ENCODE measurements at regions not wholly inside any gene's neighbourhood (a gene's known extent, or its start where the extent isn't known, plus 50 kb on each side); places are given as distances from the start of the nearest gene placed in this dataset.

- FAIRE-seq = no peak
- no peaks in the 10 kb centered on the region; the same call in 1 of the 2 replicates for H4K20me1 ChIP-seq (replicated peaks; ENCODE audit: control insufficient read depth, insufficient read depth, low read length)
- intact Hi-C loops (cut with micrococcal nuclease) (no loop called here), in situ Hi-C loops (cut with MboI) (no loop called here)
- no peaks in the 10 kb centered on the region for H3K9me3 ChIP-seq (replicated peaks; ENCODE audit: control insufficient read depth, insufficient read depth, low read depth, low read length)
- H3K79me2 ChIP-seq (ENCODE audit: control insufficient read depth, insufficient read depth, low read length) = no peaks in the 10 kb centered on the region
- TF ChIP-seq TCF15 (CRISPR knock-in tag; IDR thresholded peaks at IDR 0.05) = no peak
- TF ChIP-seq, protein P1, sequence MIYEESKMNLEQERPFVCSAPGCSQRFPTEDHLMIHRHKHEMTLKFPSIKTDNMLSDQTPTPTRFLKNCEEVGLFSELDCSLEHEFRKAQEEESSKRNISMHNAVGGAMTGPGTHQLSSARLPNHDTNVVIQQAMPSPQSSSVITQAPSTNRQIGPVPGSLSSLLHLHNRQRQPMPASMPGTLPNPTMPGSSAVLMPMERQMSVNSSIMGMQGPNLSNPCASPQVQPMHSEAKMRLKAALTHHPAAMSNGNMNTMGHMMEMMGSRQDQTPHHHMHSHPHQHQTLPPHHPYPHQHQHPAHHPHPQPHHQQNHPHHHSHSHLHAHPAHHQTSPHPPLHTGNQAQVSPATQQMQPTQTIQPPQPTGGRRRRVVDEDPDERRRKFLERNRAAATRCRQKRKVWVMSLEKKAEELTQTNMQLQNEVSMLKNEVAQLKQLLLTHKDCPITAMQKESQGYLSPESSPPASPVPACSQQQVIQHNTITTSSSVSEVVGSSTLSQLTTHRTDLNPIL (CRISPR knock-in tag; IDR thresholded peaks at IDR 0.05) = no peak
- no peak for TF ChIP-seq ZNF184 (CRISPR knock-in tag; IDR thresholded peaks at IDR 0.05)
- TF ChIP-seq SRSF7 (optimal IDR thresholded peaks at IDR 0.05; ENCODE audit: low read depth, low read length) = no peak
- no peak for TF ChIP-seq JUND (IDR thresholded peaks at IDR 0.05; ENCODE audit: borderline replicate concordance, low read depth, low read length)
- no peak for TF ChIP-seq JUND (tag; IDR thresholded peaks at IDR 0.05; ENCODE audit: borderline replicate concordance, low read depth, low read length)
- ChIA-PET POLR2A (interaction anchor here (0.7 to 1.1 kb wide), 2 partner anchors 13 to 1034 kb away, joined by 3 to 4 read pairs; no protein-coding TSS in a partner anchor), CTCF (ENCODE audit: low intra/inter-chr PET ratio) (no interaction called here)
- ATAC-seq = no peak
- no peak overlapping the region for H3K9ac ChIP-seq (ENCODE audit: insufficient read depth in 1 of 2, low read depth in 2 of 2, low read length in 2 of 2)
- H2AFZ ChIP-seq (ENCODE audit: low read depth, low read length) = no peak overlapping the region
- no peak overlapping the region for H3K27ac ChIP-seq (ENCODE audit: extremely low read depth, low read depth, low read length)
- H3K36me3 ChIP-seq (ENCODE audit: control insufficient read depth, insufficient read depth, low read length) = no peaks in the 10 kb centered on the region
- peaks cover 0 to 12% of the 10 kb centered on the region in 2 experiments; a peak in 1 of 5 replicates for H3K27me3 ChIP-seq (ENCODE audit: control insufficient read depth in 2 of 2, insufficient read depth in 2 of 2, low read length in 2 of 2)
- no peak for DNase-seq (ENCODE audit: extremely low read depth in 1 of 4, low spot score in 3 of 4)
- no peaks in the 10 kb centered on the region for H3K4me1 ChIP-seq (replicated peaks in 1 of 2; ENCODE audit: control insufficient read depth in 2 of 2, insufficient read depth in 2 of 2, low read length in 2 of 2)
- H3K9me1 ChIP-seq (ENCODE audit: control insufficient read depth, insufficient read depth, low read length) = no peaks in the 10 kb centered on the region
- H3K4me2 ChIP-seq (ENCODE audit: insufficient read depth, low read length) = no peak overlapping the region
- WGBS (ENCODE audit: insufficient coverage, low coverage, missing lambda C conversion rate) = 0% methylated on average over 2 of the region's 2 CpGs
- H3K4me3 ChIP-seq = no peak overlapping the region
- BruUV-seq (replicated peaks) = no TSS peak
These were observed 162.3 kb downstream of the FNDC1 start for GRCh38 chr6:159331451-159331850.

Measured in K562 (cell line).